ENCODE measurements at regions not wholly inside any gene's neighbourhood (a gene's known extent, or its start where the extent isn't known, plus 50 kb on each side); places are given as distances from the start of the nearest gene placed in this dataset.

DNA sequence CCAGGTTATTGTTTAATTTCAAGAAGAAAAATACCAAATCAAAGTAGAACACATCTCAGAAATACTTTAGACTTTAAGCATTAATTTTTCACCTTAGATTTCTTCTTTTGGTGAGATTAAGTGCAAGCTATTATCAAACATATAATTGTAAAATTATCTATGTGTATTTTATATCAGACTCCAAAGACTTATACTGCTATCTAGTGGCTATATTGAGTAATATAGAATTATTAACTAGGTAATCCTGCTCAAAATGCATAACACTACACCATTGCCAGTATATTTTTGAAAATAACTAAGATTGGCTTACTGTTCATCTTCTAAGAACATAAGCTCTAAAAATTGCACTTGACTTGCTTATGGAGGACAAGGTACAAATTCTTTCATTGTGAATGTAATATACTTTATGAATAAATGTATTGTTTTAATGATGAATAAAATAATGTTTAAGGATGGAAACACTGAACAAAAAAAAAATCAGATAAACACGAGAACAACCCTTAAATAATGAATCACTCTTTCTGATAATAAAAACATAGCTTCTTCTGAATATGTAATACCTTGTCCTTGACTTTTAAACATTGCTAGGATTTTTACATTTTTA, 86.7 kb upstream of the GNAI1 start:
- DNase-seq (ENCODE audit: low spot score) (no peak), ATAC-seq (ENCODE audit: insufficient number of reproducible peaks, low FRiP score, low read depth) (no peak)
- H3K27me3 ChIP-seq (replicated peaks; ENCODE audit: insufficient read depth), result no peaks in the 10 kb centered on the region
- H3K36me3 ChIP-seq, result no peaks in the 10 kb centered on the region
- no peak overlapping the region for H3K27ac ChIP-seq
- H3K4me1 ChIP-seq (ENCODE audit: control insufficient read depth in 1 of 2, low read depth in 2 of 2), result no peaks in the 10 kb centered on the region
- H3K9me3 ChIP-seq, result no peaks in the 10 kb centered on the region
- TF ChIP-seq, protein P1, sequence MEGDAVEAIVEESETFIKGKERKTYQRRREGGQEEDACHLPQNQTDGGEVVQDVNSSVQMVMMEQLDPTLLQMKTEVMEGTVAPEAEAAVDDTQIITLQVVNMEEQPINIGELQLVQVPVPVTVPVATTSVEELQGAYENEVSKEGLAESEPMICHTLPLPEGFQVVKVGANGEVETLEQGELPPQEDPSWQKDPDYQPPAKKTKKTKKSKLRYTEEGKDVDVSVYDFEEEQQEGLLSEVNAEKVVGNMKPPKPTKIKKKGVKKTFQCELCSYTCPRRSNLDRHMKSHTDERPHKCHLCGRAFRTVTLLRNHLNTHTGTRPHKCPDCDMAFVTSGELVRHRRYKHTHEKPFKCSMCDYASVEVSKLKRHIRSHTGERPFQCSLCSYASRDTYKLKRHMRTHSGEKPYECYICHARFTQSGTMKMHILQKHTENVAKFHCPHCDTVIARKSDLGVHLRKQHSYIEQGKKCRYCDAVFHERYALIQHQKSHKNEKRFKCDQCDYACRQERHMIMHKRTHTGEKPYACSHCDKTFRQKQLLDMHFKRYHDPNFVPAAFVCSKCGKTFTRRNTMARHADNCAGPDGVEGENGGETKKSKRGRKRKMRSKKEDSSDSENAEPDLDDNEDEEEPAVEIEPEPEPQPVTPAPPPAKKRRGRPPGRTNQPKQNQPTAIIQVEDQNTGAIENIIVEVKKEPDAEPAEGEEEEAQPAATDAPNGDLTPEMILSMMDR (IDR thresholded peaks at IDR 0.05), result no peak
- no peak overlapping the region for H3K4me3 ChIP-seq

DNA sequence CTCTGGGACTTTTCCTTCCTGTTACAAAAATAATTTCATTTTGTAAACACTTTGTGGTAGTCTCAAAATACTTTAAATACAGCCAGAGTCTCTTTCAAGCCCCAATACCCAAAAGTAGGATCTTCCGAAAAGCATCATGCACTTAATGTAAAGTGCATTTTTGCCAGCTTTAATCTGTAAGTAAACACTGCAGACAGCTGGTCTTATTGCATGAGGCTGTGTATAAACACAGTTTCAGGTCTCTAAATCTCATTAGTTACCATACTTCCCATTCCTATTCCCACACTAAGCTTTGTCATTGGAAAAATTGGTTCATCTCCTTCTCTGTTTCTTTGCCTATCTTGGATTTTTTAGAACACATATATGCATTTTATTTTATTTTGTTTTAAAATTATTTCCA, 87.6 kb upstream of the GNAI1 start:
- no peak for ATAC-seq (ENCODE audit: insufficient number of reproducible peaks, low FRiP score, low read depth)
- Histone ChIP-seq H3K27me3 (replicated peaks; ENCODE audit: insufficient read depth) (no peaks in the 10 kb centered on the region), H3K4me3 (no peak overlapping the region), H3K27ac (no peak overlapping the region), H3K9me3 (no peaks in the 10 kb centered on the region), H3K4me1 (ENCODE audit: control insufficient read depth in 1 of 2, low read depth in 2 of 2) (no peaks in the 10 kb centered on the region), H3K36me3 (no peaks in the 10 kb centered on the region)
- DNase-seq (ENCODE audit: low spot score), result no peak
- TF ChIP-seq, protein P1 (IDR thresholded peaks at IDR 0.05), result no peak

DNA sequence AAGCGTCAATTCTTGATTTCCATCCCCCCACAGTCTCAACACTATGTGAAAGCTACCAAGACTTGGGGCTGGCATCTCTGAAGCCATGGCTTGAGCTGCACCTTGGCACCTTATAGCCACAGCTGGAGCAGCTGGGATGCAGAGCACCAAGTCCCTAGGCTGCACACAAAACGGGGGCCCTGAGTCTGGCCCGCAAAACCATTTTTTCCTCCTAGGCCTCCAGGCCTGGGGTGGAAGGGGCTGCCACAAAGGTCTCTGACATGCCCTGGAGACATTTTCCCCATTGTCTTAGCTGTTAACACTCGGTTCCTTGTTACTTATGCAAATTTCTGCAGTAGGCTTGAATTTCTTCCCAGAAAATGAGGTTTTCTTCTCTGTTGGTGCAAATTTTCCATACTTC, 89.8 kb upstream of the GNAI1 start:
- ATAC-seq (ENCODE audit: insufficient number of reproducible peaks, low FRiP score, low read depth) (no peak), DNase-seq (ENCODE audit: low spot score) (no peak)
- H3K27ac ChIP-seq, result no peak overlapping the region
- H3K27me3 ChIP-seq (replicated peaks; ENCODE audit: insufficient read depth), result no peaks in the 10 kb centered on the region
- no peaks in the 10 kb centered on the region for H3K36me3 ChIP-seq
- no peaks in the 10 kb centered on the region for H3K4me1 ChIP-seq (ENCODE audit: control insufficient read depth in 1 of 2, low read depth in 2 of 2)
- H3K9me3 ChIP-seq, result no peaks in the 10 kb centered on the region
- no peak overlapping the region for H3K4me3 ChIP-seq
- TF ChIP-seq, protein P1 (IDR thresholded peaks at IDR 0.05), result no peak

DNA sequence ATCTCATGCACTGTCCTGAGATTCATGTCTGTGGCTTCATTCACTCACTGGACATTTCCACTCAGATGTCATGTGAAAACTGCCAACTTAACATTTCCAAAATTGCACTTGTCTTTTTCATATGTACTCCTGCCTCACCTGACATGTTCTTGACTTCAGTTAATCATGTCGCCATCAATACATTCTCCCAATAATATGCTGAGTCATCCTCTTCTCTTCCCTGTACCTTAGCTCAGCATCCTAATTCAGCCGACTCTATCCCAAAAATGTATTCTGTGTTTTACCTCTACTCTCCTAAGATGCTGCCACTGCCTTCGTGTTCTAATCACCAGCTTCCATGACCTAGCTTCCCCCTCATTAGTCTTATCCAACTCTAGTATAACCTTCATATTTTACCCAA, 93.9 kb upstream of the GNAI1 start:
- ATAC-seq (ENCODE audit: insufficient number of reproducible peaks, low FRiP score, low read depth) (no peak), DNase-seq (ENCODE audit: low spot score) (no peak)
- no peaks in the 10 kb centered on the region for H3K27me3 ChIP-seq (replicated peaks; ENCODE audit: insufficient read depth)
- TF ChIP-seq, protein P1 (IDR thresholded peaks at IDR 0.05), result no peak
- H3K27ac ChIP-seq, result no peak overlapping the region
- no peaks in the 10 kb centered on the region for H3K9me3 ChIP-seq
- no peaks in the 10 kb centered on the region for H3K4me1 ChIP-seq (ENCODE audit: control insufficient read depth in 1 of 2, low read depth in 2 of 2)
- H3K4me3 ChIP-seq, result no peak overlapping the region
- no peaks in the 10 kb centered on the region for H3K36me3 ChIP-seq

DNA sequence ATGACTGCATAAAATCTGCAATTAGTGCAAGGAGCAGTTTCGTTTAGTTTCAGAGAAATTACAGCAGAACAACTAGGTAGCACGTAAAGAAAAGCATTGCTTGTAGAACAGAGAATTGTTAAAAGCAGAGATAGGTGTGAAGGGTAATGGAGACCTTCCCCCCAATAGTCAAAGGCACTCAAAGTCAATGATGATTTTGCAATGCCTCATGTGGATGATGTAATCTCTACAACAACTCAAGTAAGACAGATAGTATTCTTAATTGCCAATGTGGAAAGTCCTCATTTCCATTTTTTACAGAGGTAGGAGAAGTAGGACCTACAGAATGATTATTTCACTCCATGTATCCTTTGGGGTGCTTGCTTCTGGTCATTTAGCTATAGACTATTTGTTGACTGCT, 94.3 kb upstream of the GNAI1 start:
- H3K4me1 ChIP-seq (ENCODE audit: control insufficient read depth in 1 of 2, low read depth in 2 of 2), result no peaks in the 10 kb centered on the region
- DNase-seq (ENCODE audit: low spot score) (no peak), ATAC-seq (ENCODE audit: insufficient number of reproducible peaks, low FRiP score, low read depth) (no peak)
- H3K27ac ChIP-seq, result no peak overlapping the region
- TF ChIP-seq, protein P1 (IDR thresholded peaks at IDR 0.05), result no peak
- H3K27me3 ChIP-seq (replicated peaks; ENCODE audit: insufficient read depth), result no peaks in the 10 kb centered on the region
- H3K9me3 ChIP-seq, result no peaks in the 10 kb centered on the region
- H3K4me3 ChIP-seq, result no peak overlapping the region
- no peaks in the 10 kb centered on the region for H3K36me3 ChIP-seq

All from thoracic aorta (tissue), 2 donors.